NOMO-1 treated with dmso at 0.1 percent for 144 hours (cell line): ENCODE measurements at regions not wholly inside any gene's neighbourhood (a gene's known extent, or its start where the extent isn't known, plus 50 kb on each side); places are given as distances from the start of the nearest gene placed in this dataset.
A peak's percentile ranks its signal among the peaks of the same experiment; 100 is the strongest.

Experiments
- DNase-seq: peaks from one replicate; lab custom pipeline; 2025; ENCODE audit not compliant: unreplicated experiment; lab: John Stamatoyannopoulos, UW

GRCh38 chr16:72422308-72422897 lies 250.4 kb upstream of the PMFBP1 start:
- no peak for DNase-seq

GRCh38 chr16:72419638-72420037 lies 247.7 kb upstream of the PMFBP1 start:
- no peak for DNase-seq

- DNase-seq, result no peak
Measured at GRCh38 chr16:72415379-72415778, 243.4 kb upstream of the PMFBP1 start.

GRCh38 chr16:72410492-72410891 lies 238.5 kb upstream of the PMFBP1 start:
- DNase-seq, result no peak

- DNase-seq, result no peak
Measured at GRCh38 chr16:72409423-72409822, 237.5 kb upstream of the PMFBP1 start.

- no peak for DNase-seq
Measured at GRCh38 chr16:72406390-72406789, 234.4 kb upstream of the PMFBP1 start.

GRCh38 chr16:72404299-72404698 lies 232.3 kb upstream of the PMFBP1 start:
- no peak for DNase-seq

- DNase-seq, result no peak
Measured at GRCh38 chr16:72401084-72401361, 229.1 kb upstream of the PMFBP1 start.

- DNase-seq, result peak; percentile 20
Measured at GRCh38 chr16:72400257-72401083, 228.5 kb upstream of the PMFBP1 start.

GRCh38 chr16:72399811-72400210 lies 227.9 kb upstream of the PMFBP1 start:
- DNase-seq, result no peak

GRCh38 chr16:72397876-72398275 lies 225.9 kb upstream of the PMFBP1 start:
- DNase-seq, result no peak

GRCh38 chr16:72394526-72394925 lies 222.6 kb upstream of the PMFBP1 start:
- no peak for DNase-seq

- DNase-seq, result no peak
Measured at GRCh38 chr16:72389791-72390190, 217.8 kb upstream of the PMFBP1 start.

- DNase-seq, result no peak
Measured at GRCh38 chr16:72388007-72388406, 216.1 kb upstream of the PMFBP1 start.

- DNase-seq, result no peak
Measured at GRCh38 chr16:72384651-72385050, 212.7 kb upstream of the PMFBP1 start.

GRCh38 chr16:72380283-72380682 lies 208.3 kb upstream of the PMFBP1 start:
- DNase-seq, result no peak

- no peak for DNase-seq
Measured at GRCh38 chr16:72373201-72373600, 201.2 kb upstream of the PMFBP1 start.

- no peak for DNase-seq
Measured at GRCh38 chr16:72372087-72373045, 200.4 kb upstream of the PMFBP1 start.

GRCh38 chr16:72371307-72372086 lies 199.5 kb upstream of the PMFBP1 start:
- DNase-seq, result no peak

GRCh38 chr16:72369274-72369673 lies 197.3 kb upstream of the PMFBP1 start:
- no peak for DNase-seq

- DNase-seq, result no peak
Measured at GRCh38 chr16:72367851-72368250, 195.9 kb upstream of the PMFBP1 start.
